H9 (cell line): ENCODE measurements at regions not wholly inside any gene's neighbourhood (a gene's known extent, or its start where the extent isn't known, plus 50 kb on each side); places are given as distances from the start of the nearest gene placed in this dataset.

Experiments
- DNase-seq: peaks from one replicate; pipeline ENCODE4 v3.0.0-alpha.2; 2017
- H2AFZ ChIP-seq: one replicate; pipeline ENCODE4 v1.6.1; 2013; ENCODE audit warnings: mild to moderate bottlenecking, low read length, control low read depth, moderate library complexity
- H2AK5ac ChIP-seq: 2 replicates; pipeline ENCODE4 v1.6.1; 2013; ENCODE audit warnings: low read length, control low read depth, mixed read lengths; ENCODE audit not compliant: insufficient read length
- H2BK120ac ChIP-seq: one replicate; pipeline ENCODE4 v1.6.1; 2013; ENCODE audit warnings: low read depth, mild to moderate bottlenecking, low read length, control low read depth, inconsistent platforms; ENCODE audit not compliant: poor library complexity, severe bottlenecking
- H2BK12ac ChIP-seq: 2 replicates; pipeline ENCODE4 v1.6.1; 2013; ENCODE audit warnings: low read length, control low read depth, mixed read lengths, low read depth; ENCODE audit not compliant: insufficient read length
- H2BK15ac ChIP-seq: 2 replicates; pipeline ENCODE4 v1.6.1; 2013; ENCODE audit warnings: low read depth, low read length, control low read depth
- H2BK20ac ChIP-seq: one replicate; pipeline ENCODE4 v1.6.1; 2013; ENCODE audit warnings: low read depth, mild to moderate bottlenecking, low read length, control low read depth, inconsistent platforms; ENCODE audit not compliant: poor library complexity, severe bottlenecking
- H2BK5ac ChIP-seq: 2 replicates; pipeline ENCODE4 v1.6.1; 2013; ENCODE audit warnings: low read length, control low read depth, mixed read lengths; ENCODE audit not compliant: insufficient read length
- H3K14ac ChIP-seq: 2 replicates; pipeline ENCODE4 v1.6.1; 2013; ENCODE audit warnings: low read length, control low read depth; ENCODE audit not compliant: insufficient read depth
- H3K18ac ChIP-seq: 2 replicates; pipeline ENCODE4 v1.6.1; 2013; ENCODE audit warnings: low read depth, mild to moderate bottlenecking, mixed read lengths, low read length, control low read depth; ENCODE audit not compliant: insufficient read length
- H3K23ac ChIP-seq: 2 replicates; pipeline ENCODE4 v1.6.1; 2013; ENCODE audit warnings: low read length, control low read depth, mixed read lengths, low read depth; ENCODE audit not compliant: insufficient read length
- H3K23me2 ChIP-seq: 2 replicates; pipeline ENCODE4 v1.6.1; 2013; ENCODE audit warnings: low read depth, mild to moderate bottlenecking, mixed read lengths, low read length, control low read depth; ENCODE audit not compliant: insufficient read length, poor library complexity, severe bottlenecking
- H3K27ac ChIP-seq: 2 replicates; pipeline ENCODE4 v1.5.1; 2013; ENCODE audit warnings: low read length, control low read depth, mixed read lengths, low read depth; ENCODE audit not compliant: insufficient read length
- H3K27me3 ChIP-seq: 2 replicates; pipeline ENCODE4 v1.6.1; 2013; ENCODE audit warnings: low read length, control low read depth, inconsistent platforms; ENCODE audit not compliant: insufficient read depth
- H3K4ac ChIP-seq: 2 replicates; pipeline ENCODE4 v1.6.1; 2013; ENCODE audit warnings: low read depth, mild to moderate bottlenecking, control low read depth, inconsistent platforms, low read length, moderate library complexity
- H3K4me1 ChIP-seq: 2 replicates; pipeline ENCODE4 v1.6.1; 2013; ENCODE audit warnings: low read length, control low read depth, inconsistent platforms; ENCODE audit not compliant: insufficient read depth
- H3K4me2 ChIP-seq: 2 replicates; pipeline ENCODE4 v1.6.1; 2013; ENCODE audit warnings: low read length, control low read depth, mixed read lengths; ENCODE audit not compliant: insufficient read length, insufficient read depth
- H3K56ac ChIP-seq: 2 replicates; pipeline ENCODE4 v1.6.1; 2013; ENCODE audit warnings: low read depth, mild to moderate bottlenecking, mixed read lengths, low read length, control low read depth; ENCODE audit not compliant: insufficient read length
- H3K79me1 ChIP-seq: 2 replicates; pipeline ENCODE4 v1.6.1; 2013; ENCODE audit warnings: low read depth, mild to moderate bottlenecking, moderate library complexity, low read length, control low read depth, inconsistent platforms; ENCODE audit not compliant: insufficient read depth, poor library complexity, severe bottlenecking
- H3K79me2 ChIP-seq: 2 replicates; pipeline ENCODE4 v1.6.1; 2013; ENCODE audit warnings: low read length, control low read depth, inconsistent platforms; ENCODE audit not compliant: insufficient read depth
- H3K9ac ChIP-seq: 2 replicates; pipeline ENCODE4 v1.6.1; 2013; ENCODE audit warnings: low read length, control low read depth, mixed read lengths; ENCODE audit not compliant: insufficient read length; ENCODE audit errors: extremely low read depth
- H3K9me3 ChIP-seq: one replicate; pipeline ENCODE4 v1.6.1; 2013; ENCODE audit warnings: low read depth, low read length, inconsistent platforms; ENCODE audit not compliant: control insufficient read depth
- H3T11ph ChIP-seq: one replicate; pipeline ENCODE4 v1.6.1; 2013; ENCODE audit warnings: mild to moderate bottlenecking, low read length, control low read depth, inconsistent platforms
- H4K20me1 ChIP-seq: one replicate; pipeline ENCODE4 v1.6.1; 2013; ENCODE audit not compliant: control insufficient read depth, insufficient read length, insufficient read depth
- H4K5ac ChIP-seq: 2 replicates; pipeline ENCODE4 v1.6.1; 2013; ENCODE audit warnings: low read depth, mild to moderate bottlenecking, mixed read lengths, low read length, control low read depth; ENCODE audit not compliant: insufficient read length
- H4K8ac ChIP-seq: replicated peaks from 2 replicates; pipeline ENCODE4 v1.6.1; 2013; ENCODE audit warnings: low read length, control low read depth, mixed read lengths, low read depth; ENCODE audit not compliant: insufficient read length
- H4K91ac ChIP-seq: 2 replicates; pipeline ENCODE4 v1.6.1; 2013; ENCODE audit warnings: low read depth, mild to moderate bottlenecking, moderate library complexity, mixed read lengths, low read length, control low read depth; ENCODE audit not compliant: insufficient read length
- H3K27ac Mint-ChIP-seq, 3 experiments: 2 replicates in 2 of 3; 3 replicates in 1 of 3; pipeline ENCODE4 v1.8.0; 2020 to 2021; ENCODE audit warnings: mixed read lengths in 3 of 3, mild to moderate bottlenecking in 1 of 3, moderate library complexity in 1 of 3
- H3K27me3 Mint-ChIP-seq: 2 replicates; pipeline ENCODE4 v1.8.0; 2021; ENCODE audit warnings: low read depth, mild to moderate bottlenecking, moderate library complexity, mixed read lengths
- H3K36me3 Mint-ChIP-seq, 3 experiments: 2 replicates in 2 of 3; 3 replicates in 1 of 3; pipeline ENCODE4 v1.8.0; 2020 to 2021; ENCODE audit warnings: low read depth in 3 of 3, mixed read lengths in 3 of 3; ENCODE audit not compliant: insufficient read depth in 1 of 3
- H3K4me1 Mint-ChIP-seq, 2 experiments: 2 replicates each; pipeline ENCODE4 v1.8.0; 2020; ENCODE audit warnings: mixed read lengths in 2 of 2
- H3K4me3 Mint-ChIP-seq, 2 experiments: 2 replicates in 1 of 2; 3 replicates in 1 of 2; pipeline ENCODE4 v1.8.0; 2020 to 2021; ENCODE audit warnings: mild to moderate bottlenecking in 2 of 2, mixed read lengths in 2 of 2, moderate library complexity in 1 of 2
- H3K9me3 Mint-ChIP-seq, 2 experiments: 2 replicates in 1 of 2; 3 replicates in 1 of 2; pipeline ENCODE4 v1.8.0; 2020; ENCODE audit warnings: mild to moderate bottlenecking in 2 of 2, mixed read lengths in 2 of 2, moderate library complexity in 1 of 2
- CTCF ChIP-seq: fragments of 200-600 bp; sonication (generic); conservative IDR thresholded peaks from 3 replicates; pipeline ENCODE4 v1.8.0; 2021; ENCODE audit warnings: antibody characterized with exemption, mild to moderate bottlenecking
- WGBS: extraction: QIAGEN DNeasy Blood & Tissue Kit; methylation state at CpG from one replicate; pipeline ENCODE4 v1.1.7; 2013; ENCODE audit warnings: missing lambda C conversion rate, low lambda C conversion rate, mixed read lengths; ENCODE audit not compliant: insufficient read length; ENCODE audit errors: extremely low coverage; 5-methylcytosine and 5-hydroxymethylcytosine counted together

DNA sequence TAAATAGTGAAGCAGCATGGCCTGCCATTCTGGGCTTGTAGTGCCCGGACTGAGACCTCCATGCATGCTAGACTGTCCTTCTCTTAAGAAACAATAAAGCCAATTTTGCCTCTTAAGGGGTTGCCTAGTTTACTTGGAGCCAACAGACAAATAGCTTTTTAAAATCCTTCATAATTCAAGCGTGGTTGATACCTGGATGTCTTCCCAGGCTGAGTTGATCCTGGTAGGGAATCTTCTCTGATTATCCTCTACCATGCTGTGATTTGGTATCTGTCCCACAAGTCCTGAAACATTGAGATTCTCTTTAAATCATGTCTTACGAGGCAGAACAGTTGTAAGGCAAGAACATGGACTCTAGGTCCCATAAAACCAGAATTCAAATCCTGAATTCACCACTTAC lies 359.6 kb upstream of the CCL2 start:
- Mint-ChIP-seq H3K9me3 (no peaks in the 10 kb centered on the region), H3K27ac (no peak overlapping the region), H3K27me3 (no peaks in the 10 kb centered on the region; the same call in 1 of the 2 replicates), H3K36me3 (no peaks in the 10 kb centered on the region), H3K4me3 (no peak overlapping the region), H3K4me1 (peaks cover 13 to 14% of the 10 kb centered on the region in 2 experiments)
- no peak overlapping the region for H3K4me2 ChIP-seq
- no peak overlapping the region for H3T11ph ChIP-seq
- no peak overlapping the region for H3K18ac ChIP-seq
- H3K79me2 ChIP-seq: no peaks in the 10 kb centered on the region
- no peaks in the 10 kb centered on the region for H3K79me1 ChIP-seq
- no peaks in the 10 kb centered on the region for H4K20me1 ChIP-seq
- no peak overlapping the region for H4K91ac ChIP-seq
- H3K23me2 ChIP-seq: no peaks in the 10 kb centered on the region
- H2BK20ac ChIP-seq: no peak overlapping the region
- no peak overlapping the region for H4K5ac ChIP-seq
- no peak overlapping the region for H2BK5ac ChIP-seq
- H2BK15ac ChIP-seq: no peak overlapping the region
- H3K4ac ChIP-seq: no peak overlapping the region
- TF ChIP-seq CTCF: no peak
- H3K27ac ChIP-seq: no peak overlapping the region
- no peak for DNase-seq
- H2AFZ ChIP-seq: no peak overlapping the region
- H3K27me3 ChIP-seq: no peaks in the 10 kb centered on the region
- WGBS: no CpG with 5 or more reads among the region's 3 CpGs
- no peak overlapping the region for H2BK120ac ChIP-seq
- H3K56ac ChIP-seq: no peak overlapping the region
- no peak overlapping the region for H3K14ac ChIP-seq
- H4K8ac ChIP-seq: no peak overlapping the region
- H3K4me1 ChIP-seq: peaks cover 6% of the 10 kb centered on the region; the same call in 1 of the 2 replicates
- no peak overlapping the region for H2BK12ac ChIP-seq
- H3K23ac ChIP-seq: no peak overlapping the region
- no peak overlapping the region for H3K9ac ChIP-seq
- no peaks in the 10 kb centered on the region for H3K9me3 ChIP-seq
- H2AK5ac ChIP-seq: no peak overlapping the region
